Neutrophil (primary cell): ENCODE measurements at regions not wholly inside any gene's neighbourhood (a gene's known extent, or its start where the extent isn't known, plus 50 kb on each side); places are given as distances from the start of the nearest gene placed in this dataset.

Source experiments
- H3K27ac ChIP-seq: fragments of 200-600 bp; sonication (generic); 2 replicates; pipeline ENCODE4 v1.5.1; 2016; ENCODE audit warnings: mild to moderate bottlenecking, moderate library complexity
- H3K27me3 ChIP-seq: fragments of 200-600 bp; sonication (generic); 2 replicates; pipeline ENCODE4 v1.6.0; 2016; ENCODE audit warnings: mild to moderate bottlenecking
- H3K36me3 ChIP-seq: fragments of 200-600 bp; sonication (generic); 2 replicates; pipeline ENCODE4 v1.5.1; 2017
- H3K4me1 ChIP-seq, 2 experiments: fragments of 200-600 bp in 1 of 2; sonication (generic) in 1 of 2; 1 replicate in 1 of 2; 2 replicates in 1 of 2; pipeline versions ENCODE4 v1.5.1 to v1.6.1; 2013 to 2016; ENCODE audit warnings: low read depth in 1 of 2, low read length in 1 of 2, mild to moderate bottlenecking in 1 of 2, moderate library complexity in 1 of 2; ENCODE audit not compliant: control insufficient read depth in 1 of 2, insufficient read depth in 1 of 2
- H3K4me3 ChIP-seq, 2 experiments: fragments of 200-600 bp in 1 of 2; sonication (generic) in 1 of 2; 1 replicate in 1 of 2; 2 replicates in 1 of 2; pipeline ENCODE4 v1.5.1; 2013 to 2016; ENCODE audit warnings: low read depth in 1 of 2, low read length in 1 of 2, mild to moderate bottlenecking in 1 of 2, moderate library complexity in 1 of 2
- H3K9me3 ChIP-seq: fragments of 200-600 bp; sonication (generic); 2 replicates; pipeline ENCODE4 v1.5.1; 2016
- TF ChIP-seq, protein P1 (sequence below): fragments of 200-600 bp; sonication (generic); IDR thresholded peaks from 2 replicates; pipeline ENCODE4 v1.5.1; 2016; ENCODE audit warnings: antibody characterized with exemption

GRCh38 chr17:79255046-79255445, 180.4 kb downstream of the ENGASE start:
- TF ChIP-seq, protein P1, sequence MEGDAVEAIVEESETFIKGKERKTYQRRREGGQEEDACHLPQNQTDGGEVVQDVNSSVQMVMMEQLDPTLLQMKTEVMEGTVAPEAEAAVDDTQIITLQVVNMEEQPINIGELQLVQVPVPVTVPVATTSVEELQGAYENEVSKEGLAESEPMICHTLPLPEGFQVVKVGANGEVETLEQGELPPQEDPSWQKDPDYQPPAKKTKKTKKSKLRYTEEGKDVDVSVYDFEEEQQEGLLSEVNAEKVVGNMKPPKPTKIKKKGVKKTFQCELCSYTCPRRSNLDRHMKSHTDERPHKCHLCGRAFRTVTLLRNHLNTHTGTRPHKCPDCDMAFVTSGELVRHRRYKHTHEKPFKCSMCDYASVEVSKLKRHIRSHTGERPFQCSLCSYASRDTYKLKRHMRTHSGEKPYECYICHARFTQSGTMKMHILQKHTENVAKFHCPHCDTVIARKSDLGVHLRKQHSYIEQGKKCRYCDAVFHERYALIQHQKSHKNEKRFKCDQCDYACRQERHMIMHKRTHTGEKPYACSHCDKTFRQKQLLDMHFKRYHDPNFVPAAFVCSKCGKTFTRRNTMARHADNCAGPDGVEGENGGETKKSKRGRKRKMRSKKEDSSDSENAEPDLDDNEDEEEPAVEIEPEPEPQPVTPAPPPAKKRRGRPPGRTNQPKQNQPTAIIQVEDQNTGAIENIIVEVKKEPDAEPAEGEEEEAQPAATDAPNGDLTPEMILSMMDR: no peak
- H3K9me3 ChIP-seq: no peaks in the 10 kb centered on the region
- no peaks in the 10 kb centered on the region for H3K36me3 ChIP-seq
- no peaks in the 10 kb centered on the region for H3K4me1 ChIP-seq
- H3K27ac ChIP-seq: no peak overlapping the region
- H3K27me3 ChIP-seq: peaks cover 51% of the 10 kb centered on the region
- H3K4me3 ChIP-seq: no peak overlapping the region

DNA sequence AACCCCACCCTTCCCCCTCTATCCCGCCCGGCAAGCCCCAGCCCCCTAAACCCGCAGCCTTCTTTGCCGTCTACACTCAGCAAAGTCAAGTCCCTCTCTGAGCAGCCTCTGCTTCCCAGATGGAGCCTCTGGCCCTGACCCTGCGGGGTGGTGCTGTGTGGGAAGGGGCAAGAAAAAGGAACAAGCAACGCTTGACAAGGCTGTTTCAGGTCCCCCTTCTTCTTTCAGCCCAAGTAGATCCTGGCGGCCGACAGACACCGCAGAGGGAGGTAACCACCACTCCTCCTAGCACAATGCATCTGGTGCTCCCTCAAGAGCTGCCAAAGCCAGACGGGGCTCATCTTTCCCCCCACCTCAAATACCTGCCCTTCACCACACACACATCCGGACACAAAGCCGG, 178.3 kb downstream of the ENGASE start:
- peaks cover 69% of the 10 kb centered on the region for H3K27me3 ChIP-seq
- H3K27ac ChIP-seq: no peak overlapping the region
- no peaks in the 10 kb centered on the region for H3K9me3 ChIP-seq
- TF ChIP-seq, protein P1: no peak
- H3K36me3 ChIP-seq: no peaks in the 10 kb centered on the region
- no peak overlapping the region for H3K4me3 ChIP-seq
- no peaks in the 10 kb centered on the region for H3K4me1 ChIP-seq

DNA sequence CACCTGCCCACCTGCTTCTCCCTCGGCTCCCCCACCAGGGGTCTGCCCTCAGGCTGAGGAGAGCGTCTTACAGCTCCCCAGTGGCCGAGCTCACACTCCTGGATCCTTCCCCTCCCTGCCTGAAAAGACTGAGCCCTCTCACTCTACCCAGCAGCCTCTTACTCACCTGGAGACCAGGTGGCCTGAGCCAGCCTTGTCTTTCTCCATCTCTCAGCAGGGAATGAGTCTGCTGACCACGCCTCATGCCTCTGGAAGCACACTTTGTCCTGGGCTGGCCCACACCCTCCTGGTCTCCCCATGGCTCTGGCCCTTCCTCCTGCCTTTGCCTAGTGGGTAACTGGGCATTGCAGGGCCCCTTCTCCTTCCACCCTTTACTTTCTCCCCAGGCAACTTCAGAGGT, 177.2 kb downstream of the ENGASE start:
- H3K27me3 ChIP-seq: peaks cover 72% of the 10 kb centered on the region
- TF ChIP-seq, protein P1: no peak
- no peaks in the 10 kb centered on the region for H3K36me3 ChIP-seq

DNA sequence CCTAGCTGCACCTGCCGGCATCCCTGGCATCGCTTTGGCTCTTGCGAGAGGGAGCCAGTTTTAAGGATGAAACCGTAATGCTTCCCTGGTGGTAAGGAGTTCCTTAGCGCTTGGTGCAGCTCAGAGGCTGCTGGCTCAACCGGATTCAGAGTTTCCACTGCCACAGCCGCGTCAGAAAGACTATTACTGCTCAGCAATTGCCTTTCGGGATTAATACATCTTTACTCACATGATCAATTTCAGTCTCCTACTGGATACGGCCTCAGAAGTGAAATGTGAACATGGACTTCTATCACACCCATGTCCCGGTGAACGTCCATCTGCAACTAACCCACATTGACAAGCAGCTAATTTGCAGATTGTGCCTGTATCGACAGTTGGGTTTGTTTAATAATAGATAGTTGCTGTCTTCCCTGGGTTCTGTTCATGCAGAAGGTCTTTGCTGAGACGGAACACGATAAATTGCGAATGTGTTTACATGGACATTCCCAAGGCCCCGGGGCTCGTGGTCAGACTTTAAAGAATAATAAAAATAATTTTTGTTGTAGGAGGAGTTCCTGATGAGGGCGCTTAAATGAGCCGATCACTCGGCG, 175.4 kb downstream of the ENGASE start:
- no peak overlapping the region for H3K27ac ChIP-seq
- no peaks in the 10 kb centered on the region for H3K36me3 ChIP-seq
- no peaks in the 10 kb centered on the region for H3K9me3 ChIP-seq
- H3K27me3 ChIP-seq: peaks cover 66% of the 10 kb centered on the region
- H3K4me3 ChIP-seq: no peak overlapping the region
- no peaks in the 10 kb centered on the region for H3K4me1 ChIP-seq
- TF ChIP-seq, protein P1: no peak

More for the DNA sequence above, 177.2 kb downstream of the ENGASE start:
- no peak overlapping the region for H3K27ac ChIP-seq
- no peaks in the 10 kb centered on the region for H3K9me3 ChIP-seq
- no peak overlapping the region for H3K4me3 ChIP-seq
- no peaks in the 10 kb centered on the region for H3K4me1 ChIP-seq

GRCh38 chr17:79248843-79249493, 174.3 kb downstream of the ENGASE start:
- TF ChIP-seq, protein P1: no peak
- Histone ChIP-seq H3K27ac (no peak overlapping the region), H3K9me3 (no peaks in the 10 kb centered on the region), H3K27me3 (peaks cover 59% of the 10 kb centered on the region), H3K4me3 (no peak overlapping the region), H3K4me1 (no peaks in the 10 kb centered on the region), H3K36me3 (no peaks in the 10 kb centered on the region)
